WERI-Rb-1 (cell line): ENCODE measurements at regions not wholly inside any gene's neighbourhood (a gene's known extent, or its start where the extent isn't known, plus 50 kb on each side); places are given as distances from the start of the nearest gene placed in this dataset.

Experiments
- DNase-seq: peaks from one replicate; pipeline ENCODE4 v3.0.0-alpha.2; 2020
- H3K27ac ChIP-seq: fragments of 250-450 bp; sonication (Bioruptor Pico); 2 replicates; pipeline ENCODE4 v1.5.1; 2020; ENCODE audit warnings: mild to moderate bottlenecking, moderate library complexity
- H3K27me3 ChIP-seq: fragments of 250-450 bp; sonication (Bioruptor Pico); 2 replicates; pipeline ENCODE4 v1.5.1; 2021; ENCODE audit warnings: mild to moderate bottlenecking, low read depth, moderate library complexity; ENCODE audit not compliant: insufficient read depth, severe bottlenecking
- H3K36me3 ChIP-seq: fragments of 250-450 bp; sonication (Bioruptor Pico); 2 replicates; pipeline ENCODE4 v1.5.1; 2020; ENCODE audit warnings: mild to moderate bottlenecking, moderate library complexity
- H3K4me3 ChIP-seq: 2 replicates; pipeline ENCODE4 v1.5.1; 2011; ENCODE audit warnings: low read depth, mild to moderate bottlenecking, control low read depth, low read length
- H3K9me3 ChIP-seq: fragments of 250-450 bp; sonication (Bioruptor Pico); 2 replicates; pipeline ENCODE4 v1.5.1; 2021; ENCODE audit warnings: mild to moderate bottlenecking, moderate library complexity; ENCODE audit not compliant: severe bottlenecking
- TF ChIP-seq, protein P1 (sequence below): IDR thresholded peaks from 2 replicates; pipeline ENCODE4 v1.5.1; 2011; ENCODE audit warnings: low read depth, mild to moderate bottlenecking, control low read depth, inconsistent platforms, low read length

DNA sequence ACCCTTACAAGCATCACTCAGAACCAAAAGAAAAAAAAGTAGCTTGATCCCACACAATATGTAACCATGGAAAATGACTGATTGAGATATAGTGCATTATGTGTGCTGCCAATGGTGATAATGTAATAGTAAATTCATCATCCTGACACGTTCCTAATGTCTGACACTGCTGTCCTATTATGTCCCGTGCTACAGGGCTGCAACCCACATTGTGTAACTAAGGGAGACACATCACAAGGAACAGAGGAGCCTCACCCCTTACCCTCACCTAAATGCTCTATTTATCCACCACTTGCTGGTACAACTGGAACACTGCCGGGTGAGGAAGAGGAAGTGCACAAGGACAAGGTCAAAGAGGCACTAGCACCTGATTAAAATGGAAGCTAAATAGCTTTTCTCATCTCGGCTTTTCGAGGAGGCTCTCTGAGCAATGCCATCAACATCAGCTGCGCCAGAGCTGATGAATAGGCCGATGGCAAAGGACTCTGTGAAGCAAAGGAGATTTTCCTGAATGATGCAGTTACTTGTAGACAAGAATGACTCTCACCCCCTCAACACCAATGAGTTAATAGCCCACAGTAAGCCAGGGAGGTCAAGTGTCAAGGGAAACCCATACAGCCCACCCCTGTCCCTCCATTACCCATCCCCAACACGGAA lies 181.6 kb downstream of the HNRNPD start:
- no peak for DNase-seq
- TF ChIP-seq, protein P1, sequence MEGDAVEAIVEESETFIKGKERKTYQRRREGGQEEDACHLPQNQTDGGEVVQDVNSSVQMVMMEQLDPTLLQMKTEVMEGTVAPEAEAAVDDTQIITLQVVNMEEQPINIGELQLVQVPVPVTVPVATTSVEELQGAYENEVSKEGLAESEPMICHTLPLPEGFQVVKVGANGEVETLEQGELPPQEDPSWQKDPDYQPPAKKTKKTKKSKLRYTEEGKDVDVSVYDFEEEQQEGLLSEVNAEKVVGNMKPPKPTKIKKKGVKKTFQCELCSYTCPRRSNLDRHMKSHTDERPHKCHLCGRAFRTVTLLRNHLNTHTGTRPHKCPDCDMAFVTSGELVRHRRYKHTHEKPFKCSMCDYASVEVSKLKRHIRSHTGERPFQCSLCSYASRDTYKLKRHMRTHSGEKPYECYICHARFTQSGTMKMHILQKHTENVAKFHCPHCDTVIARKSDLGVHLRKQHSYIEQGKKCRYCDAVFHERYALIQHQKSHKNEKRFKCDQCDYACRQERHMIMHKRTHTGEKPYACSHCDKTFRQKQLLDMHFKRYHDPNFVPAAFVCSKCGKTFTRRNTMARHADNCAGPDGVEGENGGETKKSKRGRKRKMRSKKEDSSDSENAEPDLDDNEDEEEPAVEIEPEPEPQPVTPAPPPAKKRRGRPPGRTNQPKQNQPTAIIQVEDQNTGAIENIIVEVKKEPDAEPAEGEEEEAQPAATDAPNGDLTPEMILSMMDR: no peak
- Histone ChIP-seq H3K4me3 (no peak overlapping the region), H3K36me3 (no peaks in the 10 kb centered on the region), H3K27ac (no peak overlapping the region), H3K9me3 (peaks cover 3% of the 10 kb centered on the region), H3K27me3 (no peaks in the 10 kb centered on the region)

DNA sequence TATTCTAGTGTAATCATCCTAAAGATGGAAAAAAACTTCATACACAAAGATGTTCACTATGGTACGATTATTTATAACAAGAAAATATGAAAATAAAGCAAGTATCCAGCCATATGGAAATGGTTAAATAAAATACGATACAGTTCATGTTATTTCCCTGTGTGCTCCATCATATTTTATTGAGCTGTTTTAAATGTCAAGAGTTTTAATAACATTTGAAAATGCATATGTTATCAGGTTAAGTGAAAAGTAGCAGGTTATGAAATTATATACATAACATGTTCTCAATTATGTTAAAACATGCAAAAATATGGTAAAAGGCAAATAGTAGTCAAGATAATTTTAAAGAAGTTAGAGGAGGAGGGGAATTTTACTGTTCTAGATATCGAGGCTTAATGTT lies 192.0 kb downstream of the HNRNPD start:
- DNase-seq: no peak
- no peaks in the 10 kb centered on the region for H3K9me3 ChIP-seq
- no peaks in the 10 kb centered on the region for H3K36me3 ChIP-seq
- H3K27ac ChIP-seq: no peak overlapping the region
- TF ChIP-seq, protein P1: no peak
- H3K27me3 ChIP-seq: no peaks in the 10 kb centered on the region
- H3K4me3 ChIP-seq: no peak overlapping the region

GRCh38 chr4:82172186-82172585 lies 201.6 kb downstream of the HNRNPD start:
- peaks cover 3% of the 10 kb centered on the region for H3K9me3 ChIP-seq
- no peak overlapping the region for H3K27ac ChIP-seq
- H3K4me3 ChIP-seq: no peak overlapping the region
- TF ChIP-seq, protein P1: no peak
- no peaks in the 10 kb centered on the region for H3K36me3 ChIP-seq
- H3K27me3 ChIP-seq: no peaks in the 10 kb centered on the region
- DNase-seq: no peak

- Histone ChIP-seq H3K27ac (no peak overlapping the region), H3K36me3 (no peaks in the 10 kb centered on the region), H3K4me3 (no peak overlapping the region), H3K27me3 (no peaks in the 10 kb centered on the region), H3K9me3 (peaks cover 3% of the 10 kb centered on the region)
- no peak for DNase-seq
- TF ChIP-seq, protein P1: no peak
Measured at GRCh38 chr4:82171531-82172155, 202.1 kb downstream of the HNRNPD start.

- DNase-seq: no peak
- H3K9me3 ChIP-seq: no peaks in the 10 kb centered on the region
- H3K27ac ChIP-seq: no peak overlapping the region
- H3K27me3 ChIP-seq: no peaks in the 10 kb centered on the region
- no peaks in the 10 kb centered on the region for H3K36me3 ChIP-seq
- H3K4me3 ChIP-seq: no peak overlapping the region
- TF ChIP-seq, protein P1: no peak
Measured at GRCh38 chr4:82149750-82150149, 224.0 kb downstream of the HNRNPD start.
